ENCODE measurements at regions not wholly inside any gene's neighbourhood (a gene's known extent, or its start where the extent isn't known, plus 50 kb on each side); places are given as distances from the start of the nearest gene placed in this dataset.

GRCh38 chr6:27624694-27625262 lies 151.9 kb upstream of the ZNF184 start:
- no peak for DNase-seq (ENCODE audit: extremely low read depth, insufficient read length)
- TF ChIP-seq CTCF (IDR thresholded peaks at IDR 0.05; ENCODE audit: insufficient read depth, low read length, poor library complexity, severe bottlenecking), result no peak
- H3K27me3 ChIP-seq (replicated peaks; ENCODE audit: control insufficient read depth, insufficient read depth, low read length), result no peaks in the 10 kb centered on the region
- no peak overlapping the region for H3K4me3 ChIP-seq (replicated peaks; ENCODE audit: low read depth, low read length)
- H3K36me3 ChIP-seq (ENCODE audit: control insufficient read depth, insufficient read depth, low read length), result no peaks in the 10 kb centered on the region

GRCh38 chr6:27623103-27623502 lies 150.2 kb upstream of the ZNF184 start:
- H3K27me3 ChIP-seq (replicated peaks; ENCODE audit: control insufficient read depth, insufficient read depth, low read length), result no peaks in the 10 kb centered on the region

GRCh38 chr6:27619436-27619835 lies 146.5 kb upstream of the ZNF184 start:
- no peaks in the 10 kb centered on the region for H3K27me3 ChIP-seq (replicated peaks; ENCODE audit: control insufficient read depth, insufficient read depth, low read length)
- no peak overlapping the region for H3K4me3 ChIP-seq (replicated peaks; ENCODE audit: low read depth, low read length)
- TF ChIP-seq CTCF (IDR thresholded peaks at IDR 0.05; ENCODE audit: insufficient read depth, low read length, poor library complexity, severe bottlenecking), result no peak
- DNase-seq (ENCODE audit: extremely low read depth, insufficient read length), result no peak
- H3K36me3 ChIP-seq (ENCODE audit: control insufficient read depth, insufficient read depth, low read length), result no peaks in the 10 kb centered on the region

More at GRCh38 chr6:27623103-27623502, 150.2 kb upstream of the ZNF184 start:
- DNase-seq (ENCODE audit: extremely low read depth, insufficient read length), result no peak
- Histone ChIP-seq H3K4me3 (replicated peaks; ENCODE audit: low read depth, low read length) (no peak overlapping the region), H3K36me3 (ENCODE audit: control insufficient read depth, insufficient read depth, low read length) (no peaks in the 10 kb centered on the region)
- no peak for TF ChIP-seq CTCF (IDR thresholded peaks at IDR 0.05; ENCODE audit: insufficient read depth, low read length, poor library complexity, severe bottlenecking)

- Histone ChIP-seq H3K36me3 (ENCODE audit: control insufficient read depth, insufficient read depth, low read length) (no peaks in the 10 kb centered on the region), H3K27me3 (replicated peaks; ENCODE audit: control insufficient read depth, insufficient read depth, low read length) (no peaks in the 10 kb centered on the region), H3K4me3 (replicated peaks; ENCODE audit: low read depth, low read length) (peak overlapping the region; percentile 59)
- TF ChIP-seq CTCF (IDR thresholded peaks at IDR 0.05; ENCODE audit: insufficient read depth, low read length, poor library complexity, severe bottlenecking), result no peak
- no peak for DNase-seq (ENCODE audit: extremely low read depth, insufficient read length)
Measured at GRCh38 chr6:27617700-27618689, 145.1 kb upstream of the ZNF184 start.

- peak overlapping the region; percentile 59 for H3K4me3 ChIP-seq (replicated peaks; ENCODE audit: low read depth, low read length)
- H3K27me3 ChIP-seq (replicated peaks; ENCODE audit: control insufficient read depth, insufficient read depth, low read length), result no peaks in the 10 kb centered on the region
- no peak for TF ChIP-seq CTCF (IDR thresholded peaks at IDR 0.05; ENCODE audit: insufficient read depth, low read length, poor library complexity, severe bottlenecking)
- no peak for DNase-seq (ENCODE audit: extremely low read depth, insufficient read length)
- H3K36me3 ChIP-seq (ENCODE audit: control insufficient read depth, insufficient read depth, low read length), result no peaks in the 10 kb centered on the region
Measured at GRCh38 chr6:27617046-27617687, 144.3 kb upstream of the ZNF184 start.
